GM18520 (cell line): ENCODE measurements at regions not wholly inside any gene's neighbourhood (a gene's known extent, or its start where the extent isn't known, plus 50 kb on each side); places are given as distances from the start of the nearest gene placed in this dataset.

Experiments used
- ATAC-seq: cut with Tn5 transposase; IDR thresholded peaks from one replicate; pipeline ENCODE4 v1.9.1; 2021; ENCODE audit not compliant: unreplicated experiment

- ATAC-seq = no peak
Measured at GRCh38 chr10:128418819-128419218, 292.6 kb upstream of the MKI67 start.

- ATAC-seq = no peak
Measured at GRCh38 chr10:128419466-128420019, 293.3 kb upstream of the MKI67 start.

GRCh38 chr10:128420623-128421022, 294.4 kb upstream of the MKI67 start:
- ATAC-seq = no peak

GRCh38 chr10:128421371-128422160, 295.3 kb upstream of the MKI67 start:
- ATAC-seq = no peak

- no peak for ATAC-seq
Measured at GRCh38 chr10:128422190-128422589, 296.0 kb upstream of the MKI67 start.

GRCh38 chr10:128422999-128423398, 296.8 kb upstream of the MKI67 start:
- no peak for ATAC-seq

GRCh38 chr10:128429321-128429720, 303.1 kb upstream of the MKI67 start:
- ATAC-seq = no peak

- ATAC-seq = no peak
Measured at GRCh38 chr10:128429835-128430513, 303.8 kb upstream of the MKI67 start.

- no peak for ATAC-seq
Measured at GRCh38 chr10:128431083-128431482, 304.9 kb upstream of the MKI67 start.

- ATAC-seq = no peak
Measured at GRCh38 chr10:128431506-128431905, 305.3 kb upstream of the MKI67 start.

- ATAC-seq = no peak
Measured at GRCh38 chr10:128432011-128432410, 305.8 kb upstream of the MKI67 start.

GRCh38 chr10:128432423-128432822, 306.2 kb upstream of the MKI67 start:
- no peak for ATAC-seq

GRCh38 chr10:128435811-128436210, 309.6 kb upstream of the MKI67 start:
- ATAC-seq = no peak

- no peak for ATAC-seq
Measured at GRCh38 chr10:128437786-128438345, 311.6 kb upstream of the MKI67 start.

- ATAC-seq = no peak
Measured at GRCh38 chr10:128438417-128439063, 312.3 kb upstream of the MKI67 start.

- no peak for ATAC-seq
Measured at GRCh38 chr10:128440513-128441160, 314.4 kb upstream of the MKI67 start.

GRCh38 chr10:128443925-128444518, 317.8 kb upstream of the MKI67 start:
- no peak for ATAC-seq

- no peak for ATAC-seq
Measured at GRCh38 chr10:128448796-128449195, 322.6 kb upstream of the MKI67 start.

GRCh38 chr10:128451879-128452278, 325.7 kb upstream of the MKI67 start:
- ATAC-seq = no peak

- no peak for ATAC-seq
Measured at GRCh38 chr10:128456271-128456670, 330.0 kb upstream of the MKI67 start.
